Stimulated activated effector memory CD8-positive, alpha-beta T cell treated with anti-CD3 and anti-CD28 coated beads, Interleukin-12 subunit alpha, Interleukin-12 subunit beta, amount 100 ng/mL, for 72 hours (primary cell): ENCODE measurements at regions not wholly inside any gene's neighbourhood (a gene's known extent, or its start where the extent isn't known, plus 50 kb on each side); places are given as distances from the start of the nearest gene placed in this dataset.

ENCODE experiments used
- ATAC-seq: fragments of 150-1000 bp; cut with Tn5 transposase; 2 replicates; pipeline ENCODE4 v1.10.0; 2021
- DNase-seq, 2 donors: peaks; one replicate each; pipeline ENCODE4 v3.0.0; 2021 to 2022; ENCODE audit warnings: low spot score in 2 of 2
- H3K27ac Mint-ChIP-seq: one replicate; pipeline ENCODE4 v1.8.0; 2022; ENCODE audit warnings: mild to moderate bottlenecking, mixed read lengths
- H3K36me3 Mint-ChIP-seq: one replicate; pipeline ENCODE4 v1.8.0; 2022; ENCODE audit warnings: mild to moderate bottlenecking, mixed read lengths
- H3K4me1 Mint-ChIP-seq: one replicate; pipeline ENCODE4 v1.8.0; 2022; ENCODE audit warnings: mixed read lengths
- H3K4me3 Mint-ChIP-seq: one replicate; pipeline ENCODE4 v1.8.0; 2022; ENCODE audit warnings: mild to moderate bottlenecking, mixed read lengths
- H3K9me3 Mint-ChIP-seq: one replicate; pipeline ENCODE4 v1.8.0; 2022; ENCODE audit warnings: mixed read lengths

DNA sequence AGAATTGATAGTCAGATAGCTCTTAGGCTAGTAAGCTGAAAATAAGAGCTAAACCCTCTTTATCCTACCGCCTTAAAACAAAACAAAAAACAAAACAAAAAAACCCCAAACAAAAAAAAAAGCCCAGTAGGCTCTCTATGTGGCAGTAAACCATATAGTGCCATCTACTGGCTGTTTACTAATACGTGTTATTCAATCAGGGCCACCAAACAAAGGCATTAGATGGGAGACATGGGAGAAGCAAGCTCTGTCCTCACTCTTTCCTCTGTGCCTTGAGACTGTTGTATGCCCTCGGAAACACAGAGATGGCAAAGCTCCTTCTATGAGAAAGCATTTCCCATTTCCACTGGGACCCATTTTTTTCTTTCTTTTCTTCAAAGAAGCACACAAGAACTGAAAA lies 148.8 kb upstream of the MID1 start:
- Mint-ChIP-seq H3K4me1 (no peaks in the 10 kb centered on the region), H3K27ac (no peak overlapping the region), H3K36me3 (no peaks in the 10 kb centered on the region), H3K9me3 (no peaks in the 10 kb centered on the region), H3K4me3 (no peak overlapping the region)
- DNase-seq (no peak), ATAC-seq (no peak)

GRCh38 chrX:10769696-10770619 lies 149.6 kb upstream of the MID1 start:
- DNase-seq (no peak), ATAC-seq (no peak)
- no peak overlapping the region for H3K27ac Mint-ChIP-seq
- H3K9me3 Mint-ChIP-seq = no peaks in the 10 kb centered on the region
- H3K36me3 Mint-ChIP-seq = no peaks in the 10 kb centered on the region
- H3K4me3 Mint-ChIP-seq = no peak overlapping the region
- no peaks in the 10 kb centered on the region for H3K4me1 Mint-ChIP-seq

- H3K9me3 Mint-ChIP-seq = peaks cover 2% of the 10 kb centered on the region
- H3K4me3 Mint-ChIP-seq = no peak overlapping the region
- no peak overlapping the region for H3K27ac Mint-ChIP-seq
- H3K36me3 Mint-ChIP-seq = no peaks in the 10 kb centered on the region
- ATAC-seq (no peak), DNase-seq (no peak)
- no peaks in the 10 kb centered on the region for H3K4me1 Mint-ChIP-seq
These were observed 152.9 kb upstream of the MID1 start for GRCh38 chrX:10773318-10773717.

DNA sequence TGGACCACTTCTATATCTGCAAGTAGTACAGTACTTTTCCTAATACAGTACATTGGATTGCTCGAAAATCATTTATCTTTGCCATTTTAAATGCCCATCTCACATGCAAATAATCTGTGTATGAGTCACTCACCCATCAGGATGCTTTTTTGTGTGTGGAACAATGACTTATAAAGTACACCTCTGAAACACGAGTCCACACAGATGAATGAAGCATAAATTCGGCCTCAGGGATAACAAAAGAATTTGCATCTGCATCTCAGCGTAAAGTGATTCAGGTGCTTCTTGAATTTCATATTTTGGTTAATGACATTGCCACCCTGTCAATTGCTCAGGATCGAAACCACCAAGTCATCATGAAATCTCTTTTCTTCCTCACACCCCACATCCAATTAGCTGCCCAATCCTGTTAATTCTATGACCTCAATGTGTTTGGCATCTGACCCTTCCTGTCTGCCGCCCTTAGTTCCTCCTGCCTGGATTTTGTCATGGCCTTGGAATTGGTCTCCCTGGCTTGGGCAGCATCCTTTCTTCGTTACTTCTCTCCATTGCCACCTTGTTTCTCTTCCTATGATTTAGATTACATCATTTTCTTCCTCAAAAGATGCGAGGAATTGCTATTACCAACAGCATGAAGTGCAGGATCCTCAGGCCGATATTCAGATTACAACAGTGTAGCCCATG lies 161.6 kb upstream of the MID1 start:
- H3K4me3 Mint-ChIP-seq = no peak overlapping the region
- no peaks in the 10 kb centered on the region for H3K4me1 Mint-ChIP-seq
- no peak for ATAC-seq
- H3K27ac Mint-ChIP-seq = no peak overlapping the region
- no peak for DNase-seq
- H3K36me3 Mint-ChIP-seq = no peaks in the 10 kb centered on the region
- H3K9me3 Mint-ChIP-seq = peaks cover 9% of the 10 kb centered on the region

DNA sequence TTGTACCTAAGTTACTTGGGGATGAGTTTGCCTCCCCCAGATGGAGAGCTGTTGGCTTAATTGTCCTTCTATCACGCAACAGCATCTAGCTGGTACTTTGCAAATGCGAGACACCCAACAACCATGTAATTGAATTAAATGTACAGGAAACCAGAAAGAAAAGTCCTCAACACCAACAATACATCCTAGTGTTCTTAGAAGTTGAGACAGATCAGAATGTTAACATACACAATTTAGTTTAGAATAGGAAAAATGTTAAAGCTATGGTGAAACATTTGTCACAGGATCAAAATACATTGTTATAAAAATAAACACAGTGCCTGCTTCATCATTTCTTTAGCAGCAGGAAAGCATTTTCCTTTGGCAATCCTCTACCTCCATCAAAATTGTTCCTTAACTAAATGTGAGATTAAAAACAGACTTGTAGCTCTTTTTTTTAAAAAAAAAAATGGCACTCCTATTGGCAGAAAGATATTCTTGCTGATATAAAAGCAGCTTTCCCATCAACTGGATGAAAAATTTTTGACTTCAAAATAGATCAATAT lies 163.1 kb upstream of the MID1 start:
- no peak overlapping the region for H3K4me3 Mint-ChIP-seq
- H3K9me3 Mint-ChIP-seq = peaks cover 9% of the 10 kb centered on the region
- no peak for ATAC-seq
- H3K27ac Mint-ChIP-seq = no peak overlapping the region
- no peak for DNase-seq
- H3K4me1 Mint-ChIP-seq = no peaks in the 10 kb centered on the region
- no peaks in the 10 kb centered on the region for H3K36me3 Mint-ChIP-seq

DNA sequence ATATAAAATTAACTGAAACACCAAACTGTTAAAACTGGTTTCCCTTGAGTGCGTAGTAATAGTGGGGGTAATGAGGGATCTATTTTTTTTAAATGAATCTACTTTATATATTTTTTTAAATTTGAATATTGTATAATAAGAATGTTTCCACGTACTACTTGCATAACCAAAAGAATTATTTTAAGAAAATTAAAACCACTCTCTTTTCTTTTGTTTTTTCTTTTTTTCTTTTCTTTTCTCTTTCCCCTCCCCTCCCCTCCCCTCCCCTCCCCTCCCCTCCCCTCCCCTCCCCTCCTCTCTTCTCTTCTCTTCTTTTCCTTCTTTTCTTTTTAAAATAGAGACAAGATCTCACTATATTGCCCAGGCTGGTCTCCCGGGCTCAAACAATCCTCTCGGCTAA lies 166.9 kb upstream of the MID1 start:
- no peak for ATAC-seq
- Mint-ChIP-seq H3K27ac (no peak overlapping the region), H3K4me1 (no peaks in the 10 kb centered on the region), H3K9me3 (peaks cover 9% of the 10 kb centered on the region), H3K4me3 (no peak overlapping the region), H3K36me3 (no peaks in the 10 kb centered on the region)
- no peak for DNase-seq

GRCh38 chrX:10794203-10794630 lies 173.8 kb upstream of the MID1 start:
- DNase-seq (no peak), ATAC-seq (no peak)
- no peak overlapping the region for H3K4me3 Mint-ChIP-seq
- no peaks in the 10 kb centered on the region for H3K36me3 Mint-ChIP-seq
- no peak overlapping the region for H3K27ac Mint-ChIP-seq
- H3K9me3 Mint-ChIP-seq = peaks cover 8% of the 10 kb centered on the region
- no peaks in the 10 kb centered on the region for H3K4me1 Mint-ChIP-seq

DNA sequence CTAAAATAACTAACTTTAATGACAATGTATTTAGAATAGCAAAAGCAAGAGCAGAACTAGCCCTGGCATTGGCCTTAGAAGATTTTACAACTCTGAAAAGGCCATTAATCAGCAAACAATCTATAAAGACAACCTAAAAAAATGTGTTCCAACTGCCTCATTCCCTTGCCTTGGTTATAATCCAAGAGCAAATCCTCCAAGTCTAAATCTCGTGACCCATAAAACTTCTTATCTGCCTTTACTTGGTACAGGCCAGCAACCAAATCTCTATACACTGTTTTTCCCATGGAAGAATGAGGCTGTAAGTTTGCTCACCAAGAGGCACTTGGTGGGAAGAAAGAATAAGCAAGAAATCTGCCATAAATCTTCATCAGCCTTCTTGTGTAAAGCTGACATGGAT lies 175.3 kb upstream of the MID1 start:
- Mint-ChIP-seq H3K27ac (no peak overlapping the region), H3K4me1 (no peaks in the 10 kb centered on the region), H3K4me3 (no peak overlapping the region), H3K9me3 (peaks cover 8% of the 10 kb centered on the region), H3K36me3 (no peaks in the 10 kb centered on the region)
- no peak for ATAC-seq
- no peak for DNase-seq

DNA sequence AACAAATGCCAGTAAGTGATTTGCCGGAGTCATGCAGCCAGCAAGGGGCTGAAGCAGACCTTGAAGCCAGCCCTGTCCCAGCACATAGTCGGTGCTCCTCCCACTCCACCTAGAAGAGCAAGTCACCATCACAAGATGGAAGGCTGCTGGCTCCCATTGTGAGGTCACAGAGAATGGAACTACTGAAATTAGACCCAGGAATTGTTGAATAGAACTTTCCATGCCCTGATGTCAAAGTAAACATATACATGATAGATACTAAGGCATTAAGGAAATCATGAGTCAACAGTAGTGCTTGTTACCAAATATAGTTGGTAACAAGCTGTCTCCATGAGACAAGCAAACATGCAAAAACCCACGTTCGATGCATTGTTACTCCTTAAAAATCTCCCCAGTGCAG lies 177.1 kb upstream of the MID1 start:
- ATAC-seq (no peak), DNase-seq (no peak)
- H3K27ac Mint-ChIP-seq = no peak overlapping the region
- H3K4me1 Mint-ChIP-seq = no peaks in the 10 kb centered on the region
- H3K9me3 Mint-ChIP-seq = peaks cover 3% of the 10 kb centered on the region
- no peaks in the 10 kb centered on the region for H3K36me3 Mint-ChIP-seq
- H3K4me3 Mint-ChIP-seq = no peak overlapping the region

DNA sequence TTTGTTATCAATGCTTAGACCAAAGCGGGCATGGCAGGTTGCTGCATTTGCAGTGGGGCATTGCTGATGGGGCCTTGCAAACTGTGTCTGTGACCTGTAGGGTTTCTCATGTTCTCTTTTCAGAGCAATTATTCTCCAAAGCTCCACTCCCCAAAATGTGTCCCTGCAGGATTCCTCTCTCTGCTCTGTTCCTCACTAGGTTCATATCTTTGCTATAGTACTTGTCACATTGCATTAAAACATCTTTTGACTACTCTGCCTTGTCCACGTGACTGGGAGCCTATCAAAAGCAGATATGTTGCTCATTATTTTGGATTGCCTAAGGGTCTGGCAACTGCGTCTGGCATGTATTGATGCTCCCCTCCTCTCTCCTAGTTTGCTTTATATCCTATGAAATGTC lies 177.7 kb upstream of the MID1 start:
- no peaks in the 10 kb centered on the region for H3K4me1 Mint-ChIP-seq
- H3K4me3 Mint-ChIP-seq = no peak overlapping the region
- no peak overlapping the region for H3K27ac Mint-ChIP-seq
- no peaks in the 10 kb centered on the region for H3K36me3 Mint-ChIP-seq
- ATAC-seq = no peak
- DNase-seq = no peak
- peaks cover 3% of the 10 kb centered on the region for H3K9me3 Mint-ChIP-seq

DNA sequence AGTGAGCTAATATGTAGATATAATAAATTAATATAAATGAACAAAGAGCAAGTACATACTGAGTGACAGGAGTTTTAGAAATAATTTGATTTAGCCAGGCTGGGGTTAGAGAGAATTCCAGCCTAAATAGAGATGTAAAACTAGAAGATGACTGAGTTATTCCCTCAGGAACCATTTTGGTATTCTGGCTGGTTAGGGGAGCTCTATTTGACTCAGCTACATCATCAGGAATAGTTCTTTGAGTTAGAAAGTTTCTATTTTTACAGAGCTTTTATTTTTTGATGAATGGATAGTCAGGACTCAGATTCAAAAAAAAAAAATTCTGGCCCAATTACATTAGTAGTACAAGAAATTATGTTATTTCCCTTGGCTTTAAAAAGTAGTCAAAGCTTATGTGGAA lies 180.4 kb upstream of the MID1 start:
- Mint-ChIP-seq H3K36me3 (no peaks in the 10 kb centered on the region), H3K4me1 (no peaks in the 10 kb centered on the region), H3K27ac (no peak overlapping the region), H3K4me3 (no peak overlapping the region), H3K9me3 (peaks cover 6% of the 10 kb centered on the region)
- ATAC-seq = no peak
- DNase-seq = no peak

DNA sequence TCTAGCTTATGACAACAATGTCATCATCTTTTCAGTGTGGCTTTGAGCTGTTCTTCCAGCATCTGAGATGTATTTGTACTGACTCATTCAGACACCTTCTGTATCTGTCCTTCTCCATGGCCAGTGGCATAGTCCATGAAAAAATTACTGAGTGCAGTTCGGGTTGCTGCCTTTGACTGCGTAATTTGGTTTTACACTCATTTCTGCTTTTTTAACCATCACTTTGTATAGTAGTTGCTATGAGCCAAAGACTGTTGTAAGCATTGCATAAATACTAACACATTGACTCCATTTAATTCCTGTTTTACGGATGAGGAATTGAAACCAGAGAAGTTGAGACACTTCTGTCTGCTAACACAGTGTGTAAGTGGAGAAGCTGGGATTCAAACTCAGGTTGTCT lies 190.7 kb upstream of the MID1 start:
- Mint-ChIP-seq H3K9me3 (peaks cover 11% of the 10 kb centered on the region), H3K4me3 (no peak overlapping the region), H3K27ac (no peak overlapping the region), H3K4me1 (no peaks in the 10 kb centered on the region), H3K36me3 (no peaks in the 10 kb centered on the region)
- ATAC-seq (no peak), DNase-seq (no peak)

- peaks cover 8% of the 10 kb centered on the region for H3K9me3 Mint-ChIP-seq
These were observed 193.4 kb upstream of the MID1 start for GRCh38 chrX:10813761-10814160.

DNA sequence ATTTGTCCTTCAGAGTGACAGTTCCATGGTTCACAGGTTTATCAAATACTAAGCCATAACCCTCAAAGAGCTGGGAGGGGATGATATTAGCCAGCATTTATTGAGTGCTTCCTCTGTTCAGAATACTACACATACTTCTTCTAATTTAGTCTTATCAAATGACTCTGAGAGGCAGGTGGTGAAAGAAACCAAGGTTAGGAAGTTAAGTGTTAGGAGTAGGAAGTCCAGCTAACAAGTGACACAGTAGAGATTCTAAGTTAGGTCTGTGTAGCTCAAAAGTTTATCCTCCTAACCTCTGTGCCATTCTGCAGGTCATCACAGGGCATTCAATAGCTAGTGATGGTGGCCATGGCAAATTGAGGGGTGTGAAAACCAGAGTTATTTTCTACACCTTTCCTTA lies 198.3 kb upstream of the MID1 start:
- no peak overlapping the region for H3K27ac Mint-ChIP-seq
- no peaks in the 10 kb centered on the region for H3K4me1 Mint-ChIP-seq
- peaks cover 10% of the 10 kb centered on the region for H3K9me3 Mint-ChIP-seq
- DNase-seq (no peak), ATAC-seq (no peak)
- H3K4me3 Mint-ChIP-seq = no peak overlapping the region
- H3K36me3 Mint-ChIP-seq = no peaks in the 10 kb centered on the region

More at GRCh38 chrX:10813761-10814160, 193.4 kb upstream of the MID1 start:
- no peaks in the 10 kb centered on the region for H3K4me1 Mint-ChIP-seq
- no peak overlapping the region for H3K4me3 Mint-ChIP-seq
- DNase-seq (no peak), ATAC-seq (no peak)
- H3K27ac Mint-ChIP-seq = no peak overlapping the region
- H3K36me3 Mint-ChIP-seq = no peaks in the 10 kb centered on the region

DNA sequence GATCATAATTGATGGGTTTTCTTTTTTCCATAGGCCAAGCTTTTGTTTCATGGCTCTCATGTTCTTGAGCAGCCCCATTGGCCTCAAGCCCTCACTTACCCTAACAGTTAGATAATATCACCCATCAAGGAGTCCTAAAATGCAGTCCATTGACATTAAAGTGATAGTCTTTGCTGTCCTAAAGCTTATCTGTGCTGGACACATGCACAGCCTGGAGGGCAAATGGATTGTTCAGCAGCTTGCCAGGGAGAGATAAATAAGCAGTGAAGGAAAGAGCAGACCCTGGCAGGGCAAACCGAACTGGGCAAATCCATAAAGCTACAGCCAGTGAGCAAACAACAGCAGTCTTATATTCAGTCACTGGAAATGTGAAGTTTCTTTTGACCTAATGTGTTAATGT lies 199.6 kb upstream of the MID1 start:
- no peak for DNase-seq
- Mint-ChIP-seq H3K4me1 (no peaks in the 10 kb centered on the region), H3K9me3 (peaks cover 10% of the 10 kb centered on the region), H3K4me3 (no peak overlapping the region), H3K27ac (no peak overlapping the region), H3K36me3 (no peaks in the 10 kb centered on the region)
- no peak for ATAC-seq

DNA sequence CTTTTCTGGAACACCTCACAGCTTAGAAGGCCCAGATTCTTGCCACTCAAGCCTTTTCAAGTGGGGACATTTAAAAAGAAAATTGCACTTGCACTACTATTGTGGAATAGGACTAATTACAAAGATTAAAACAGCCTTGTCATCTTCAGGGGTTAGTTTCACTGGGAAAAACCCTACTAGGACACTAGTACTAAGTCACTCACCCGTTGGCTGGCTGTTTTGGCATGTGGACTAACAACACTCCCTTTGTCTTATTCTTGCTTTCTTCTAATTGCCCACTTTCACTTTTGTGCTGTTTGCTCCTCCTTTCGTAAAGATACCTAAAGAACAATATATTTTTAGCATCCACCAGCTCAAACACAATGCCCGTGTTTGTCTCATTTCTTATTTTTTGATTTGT lies 200.9 kb upstream of the MID1 start:
- no peaks in the 10 kb centered on the region for H3K36me3 Mint-ChIP-seq
- no peak overlapping the region for H3K27ac Mint-ChIP-seq
- no peak for ATAC-seq
- H3K4me3 Mint-ChIP-seq = no peak overlapping the region
- DNase-seq = no peak
- H3K4me1 Mint-ChIP-seq = no peaks in the 10 kb centered on the region
- H3K9me3 Mint-ChIP-seq = peaks cover 14% of the 10 kb centered on the region
